Right atrium auricular region (tissue), 2 donors: ENCODE measurements at regions not wholly inside any gene's neighbourhood (a gene's known extent, or its start where the extent isn't known, plus 50 kb on each side); places are given as distances from the start of the nearest gene placed in this dataset.

ENCODE experiments used
- DNase-seq: peaks from one replicate; pipeline ENCODE4 v3.0.0-alpha.2; 2019; ENCODE audit warnings: low spot score
- H3K27ac ChIP-seq, 2 donors: fragments of 200-600 bp; sonication (generic); 1 replicate in 1 of 2; 2 replicates in 1 of 2; pipeline ENCODE4 v1.5.1; 2016 to 2019
- H3K27me3 ChIP-seq, 2 donors: fragments of 200-600 bp; sonication (generic); one replicate each; pipeline versions ENCODE4 v1.5.1 to v1.6.0; 2017 to 2019
- H3K36me3 ChIP-seq: fragments of 200-600 bp; sonication (generic); one replicate; pipeline ENCODE4 v1.5.1; 2016
- H3K4me1 ChIP-seq, 2 donors: fragments of 200-600 bp; sonication (generic); one replicate each; pipeline versions ENCODE4 v1.5.1 to v1.6.0; 2017 to 2019
- H3K4me3 ChIP-seq, 2 donors: fragments of 200-600 bp; sonication (generic); 1 replicate in 1 of 2; 2 replicates in 1 of 2; pipeline ENCODE4 v1.5.1; 2017 to 2019; ENCODE audit warnings: mild to moderate bottlenecking in 1 of 2, moderate library complexity in 1 of 2
- H3K9me3 ChIP-seq, 2 donors: fragments of 200-600 bp; sonication (generic); one replicate each; pipeline ENCODE4 v1.5.1; 2019
- TF ChIP-seq, protein P1 (sequence below), 2 donors: fragments of 200-600 bp; sonication (generic); IDR thresholded peaks; one replicate each; pipeline ENCODE4 v1.5.1; 2019; ENCODE audit warnings: antibody characterized with exemption in 2 of 2

DNA sequence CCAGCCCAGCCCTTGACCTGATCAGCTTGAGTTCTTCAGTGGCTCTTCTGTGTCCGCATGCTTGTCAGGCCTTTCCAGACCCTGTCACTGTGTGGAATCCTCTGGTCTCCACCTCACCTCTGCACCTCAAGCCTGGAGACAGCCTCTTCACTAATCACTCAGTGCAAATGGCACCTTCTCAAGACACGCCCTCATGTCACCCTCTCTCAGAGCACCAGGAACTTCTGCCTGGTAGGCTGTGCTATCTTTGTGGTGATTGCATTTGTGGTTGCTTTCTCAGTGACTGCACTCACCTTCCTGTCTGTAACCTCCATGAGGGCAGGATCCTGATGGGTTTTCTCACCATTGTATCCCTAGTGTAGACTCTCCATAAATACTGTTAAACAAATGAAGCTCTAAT, 435.2 kb upstream of the CDH4 start:
- H3K4me1 ChIP-seq = no peaks in the 10 kb centered on the region
- no peak overlapping the region for H3K4me3 ChIP-seq
- no peak overlapping the region for H3K27ac ChIP-seq
- TF ChIP-seq, protein P1, sequence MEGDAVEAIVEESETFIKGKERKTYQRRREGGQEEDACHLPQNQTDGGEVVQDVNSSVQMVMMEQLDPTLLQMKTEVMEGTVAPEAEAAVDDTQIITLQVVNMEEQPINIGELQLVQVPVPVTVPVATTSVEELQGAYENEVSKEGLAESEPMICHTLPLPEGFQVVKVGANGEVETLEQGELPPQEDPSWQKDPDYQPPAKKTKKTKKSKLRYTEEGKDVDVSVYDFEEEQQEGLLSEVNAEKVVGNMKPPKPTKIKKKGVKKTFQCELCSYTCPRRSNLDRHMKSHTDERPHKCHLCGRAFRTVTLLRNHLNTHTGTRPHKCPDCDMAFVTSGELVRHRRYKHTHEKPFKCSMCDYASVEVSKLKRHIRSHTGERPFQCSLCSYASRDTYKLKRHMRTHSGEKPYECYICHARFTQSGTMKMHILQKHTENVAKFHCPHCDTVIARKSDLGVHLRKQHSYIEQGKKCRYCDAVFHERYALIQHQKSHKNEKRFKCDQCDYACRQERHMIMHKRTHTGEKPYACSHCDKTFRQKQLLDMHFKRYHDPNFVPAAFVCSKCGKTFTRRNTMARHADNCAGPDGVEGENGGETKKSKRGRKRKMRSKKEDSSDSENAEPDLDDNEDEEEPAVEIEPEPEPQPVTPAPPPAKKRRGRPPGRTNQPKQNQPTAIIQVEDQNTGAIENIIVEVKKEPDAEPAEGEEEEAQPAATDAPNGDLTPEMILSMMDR (IDR thresholded peaks at IDR 0.05) = no peak
- no peaks in the 10 kb centered on the region for H3K27me3 ChIP-seq
- no peaks in the 10 kb centered on the region for H3K9me3 ChIP-seq
- H3K36me3 ChIP-seq = no peaks in the 10 kb centered on the region
- DNase-seq = no peak

DNA sequence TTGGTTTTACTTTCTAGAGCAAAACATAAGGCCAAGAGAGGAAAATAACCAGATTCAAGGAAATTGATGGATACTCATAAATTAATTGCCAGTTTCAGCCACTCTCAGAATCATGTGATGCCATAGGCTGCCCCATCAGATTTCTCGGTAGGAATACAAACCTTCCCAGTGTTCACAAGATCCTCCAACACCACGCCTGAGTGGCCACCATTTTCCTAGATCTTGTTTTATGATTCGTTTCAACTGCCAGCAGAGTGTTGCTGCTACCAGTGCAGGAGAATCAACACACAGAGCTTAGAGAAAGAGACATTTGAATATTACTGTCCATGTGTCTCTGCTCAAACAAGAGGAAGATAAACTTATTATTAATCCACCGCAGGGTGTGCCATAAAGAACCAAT, 434.2 kb upstream of the CDH4 start:
- no peaks in the 10 kb centered on the region for H3K27me3 ChIP-seq
- TF ChIP-seq, protein P1 (IDR thresholded peaks at IDR 0.05) = no peak

DNA sequence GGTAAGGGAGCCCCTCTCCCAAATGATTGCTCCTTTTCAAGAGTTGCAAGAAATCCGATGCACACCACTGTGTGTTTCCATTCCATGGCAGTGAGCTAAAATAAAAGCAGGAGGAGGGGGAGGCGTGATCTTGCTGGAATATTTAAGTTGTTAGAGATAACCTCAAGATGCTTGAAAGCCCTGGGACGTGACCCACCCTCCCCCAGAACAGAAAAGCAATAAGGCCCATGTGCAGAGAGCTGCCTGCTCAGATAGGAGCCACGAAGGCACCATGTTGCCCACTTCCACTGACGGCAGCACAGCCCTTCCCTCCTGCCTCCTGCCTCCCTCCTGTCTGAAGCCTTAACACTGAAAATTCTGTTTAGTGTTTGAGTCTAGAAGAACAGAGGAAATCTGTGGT, 432.6 kb upstream of the CDH4 start:
- TF ChIP-seq, protein P1 (IDR thresholded peaks at IDR 0.05) = no peak
- Histone ChIP-seq H3K9me3 (no peaks in the 10 kb centered on the region), H3K36me3 (no peaks in the 10 kb centered on the region), H3K27ac (no peak overlapping the region), H3K4me1 (no peaks in the 10 kb centered on the region), H3K27me3 (no peaks in the 10 kb centered on the region), H3K4me3 (no peak overlapping the region)
- no peak for DNase-seq

More for the DNA sequence above, 434.2 kb upstream of the CDH4 start:
- no peak overlapping the region for H3K27ac ChIP-seq
- DNase-seq = no peak
- H3K4me1 ChIP-seq = no peaks in the 10 kb centered on the region
- no peaks in the 10 kb centered on the region for H3K9me3 ChIP-seq
- H3K36me3 ChIP-seq = no peaks in the 10 kb centered on the region
- no peak overlapping the region for H3K4me3 ChIP-seq

GRCh38 chr20:60820149-60820548, 431.9 kb upstream of the CDH4 start:
- no peaks in the 10 kb centered on the region for H3K27me3 ChIP-seq
- TF ChIP-seq, protein P1 (IDR thresholded peaks at IDR 0.05) = no peak
- no peaks in the 10 kb centered on the region for H3K36me3 ChIP-seq
- DNase-seq = no peak
- H3K9me3 ChIP-seq = no peaks in the 10 kb centered on the region
- H3K4me3 ChIP-seq = no peak overlapping the region
- H3K4me1 ChIP-seq = no peaks in the 10 kb centered on the region
- no peak overlapping the region for H3K27ac ChIP-seq

DNA sequence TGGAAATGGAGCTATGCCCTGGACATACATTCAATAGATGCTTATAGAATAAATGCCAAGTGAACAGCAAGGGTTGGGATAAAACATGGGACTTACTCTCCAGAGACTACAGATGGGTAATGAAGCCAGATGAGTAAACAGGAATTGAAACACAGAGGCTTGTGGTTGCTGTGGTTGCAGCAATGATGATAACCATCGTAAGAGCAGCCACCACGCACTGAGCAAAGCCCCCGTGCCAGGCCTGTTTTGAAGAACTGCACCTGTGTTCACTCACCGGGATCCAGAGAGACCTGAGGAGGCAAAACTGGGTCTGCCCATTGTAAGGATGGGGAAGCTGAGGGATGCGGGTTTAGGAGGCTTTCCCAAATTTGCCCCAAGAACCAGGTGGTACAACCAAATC, 431.1 kb upstream of the CDH4 start:
- Histone ChIP-seq H3K4me1 (no peaks in the 10 kb centered on the region), H3K36me3 (no peaks in the 10 kb centered on the region), H3K9me3 (no peaks in the 10 kb centered on the region), H3K27me3 (no peaks in the 10 kb centered on the region), H3K27ac (no peak overlapping the region), H3K4me3 (no peak overlapping the region)
- TF ChIP-seq, protein P1 (IDR thresholded peaks at IDR 0.05) = no peak
- DNase-seq = no peak
